Esophagus squamous epithelium (tissue), 5 donors: ENCODE measurements at regions not wholly inside any gene's neighbourhood (a gene's known extent, or its start where the extent isn't known, plus 50 kb on each side); places are given as distances from the start of the nearest gene placed in this dataset.

Experiments
- DNase-seq: peaks from one replicate; lab custom pipeline; 2025; lab: John Stamatoyannopoulos, UW
- H3K27ac ChIP-seq, 4 donors: fragments of 200-600 bp; sonication (generic); one replicate each; pipeline ENCODE4 v1.5.1; 2016 to 2019; ENCODE audit warnings: mild to moderate bottlenecking in 1 of 4
- H3K27me3 ChIP-seq, 4 donors: fragments of 200-600 bp; sonication (generic); 1 replicate in 3 of 4; 2 replicates in 1 of 4; pipeline versions ENCODE4 v1.5.1 to v1.6.0; 2017 to 2021; ENCODE audit warnings: antibody characterized with exemption in 1 of 4
- H3K36me3 ChIP-seq, 3 donors: fragments of 200-600 bp; sonication (generic); one replicate each; pipeline ENCODE4 v1.5.1; 2016 to 2019
- H3K4me1 ChIP-seq, 3 donors: fragments of 200-600 bp; sonication (generic); one replicate each; pipeline ENCODE4 v1.5.1; 2017 to 2019
- H3K4me3 ChIP-seq, 4 donors: fragments of 200-600 bp; sonication (generic); 1 replicate in 3 of 4; 2 replicates in 1 of 4; pipeline ENCODE4 v1.5.1; 2016 to 2019; ENCODE audit warnings: mild to moderate bottlenecking in 2 of 4, moderate library complexity in 1 of 4
- H3K9me3 ChIP-seq, 3 donors: fragments of 200-600 bp; sonication (generic); one replicate each; pipeline ENCODE4 v1.5.1; 2016 to 2019
- CTCF ChIP-seq, 6 experiments: fragments of 450-650 bp in 4 of 6; fragments of 200-600 bp in 2 of 6; sonication (generic) in 2 of 6; IDR thresholded peaks; one replicate each; pipeline ENCODE4 v1.5.1; 2016 to 2019; ENCODE audit warnings: antibody characterized with exemption in 6 of 6, mild to moderate bottlenecking in 4 of 6, moderate library complexity in 4 of 6
- POLR2A ChIP-seq, 4 donors: fragments of 450-650 bp; IDR thresholded peaks; one replicate each; pipeline ENCODE4 v1.6.1; 2017; ENCODE audit warnings: antibody characterized with exemption in 4 of 4, mild to moderate bottlenecking in 4 of 4, moderate library complexity in 3 of 4
- WGBS, 2 donors: methylation state at CpG; one replicate each; pipeline ENCODE4 v1.1.5; 2018; 5-methylcytosine and 5-hydroxymethylcytosine counted together
- intact Hi-C: fragments of 100-400 bp; cut with DNase I; formaldehyde crosslinking; loops from one replicate; pipeline ENCODE4 v1.15.0; 2022
- donor health status: DM: yes; HTN: yes; CAD: no.

- TF ChIP-seq POLR2A (IDR thresholded peaks at IDR 0.05) (no peak), CTCF (IDR thresholded peaks at IDR 0.05) (no peak)
- Histone ChIP-seq H3K27ac (no peak overlapping the region), H3K36me3 (no peaks in the 10 kb centered on the region), H3K27me3 (peaks cover 0 to 38% (median 0%) of the 10 kb centered on the region in 4 donors), H3K4me1 (peaks cover 1 to 38% (median 4%) of the 10 kb centered on the region in 3 donors), H3K4me3 (no peak overlapping the region), H3K9me3 (no peaks in the 10 kb centered on the region)
- DNase-seq: no peak
- intact Hi-C loops: no loop called here
- 70 to 74% methylated on average over 3 to 6 of the region's 7 CpGs for WGBS, 2 donors
Observed at GRCh38 chr2:120871881-120872620, 136.4 kb downstream of the GLI2 start.

- H3K27me3 ChIP-seq: peaks cover 0 to 18% (median 0%) of the 10 kb centered on the region in 4 donors
- H3K27ac ChIP-seq: no peak overlapping the region
- no peaks in the 10 kb centered on the region for H3K36me3 ChIP-seq
- H3K9me3 ChIP-seq: no peaks in the 10 kb centered on the region
- intact Hi-C loops: no loop called here
- peaks cover 0 to 25% (median 4%) of the 10 kb centered on the region in 3 donors for H3K4me1 ChIP-seq
- TF ChIP-seq CTCF (IDR thresholded peaks at IDR 0.05) (no peak), POLR2A (IDR thresholded peaks at IDR 0.05) (no peak)
- H3K4me3 ChIP-seq: no peak overlapping the region
- DNase-seq: no peak
- 74 to 77% methylated on average over 16 to 20 of the region's 27 CpGs for WGBS, 2 donors
Observed at GRCh38 chr2:120873958-120874887, 138.6 kb downstream of the GLI2 start.

GRCh38 chr2:120874888-120875275 is 139.2 kb downstream of the GLI2 start:
- no peaks in the 10 kb centered on the region for H3K36me3 ChIP-seq
- H3K27ac ChIP-seq: no peak overlapping the region
- peaks cover 0 to 25% (median 7%) of the 10 kb centered on the region in 3 donors for H3K4me1 ChIP-seq
- intact Hi-C loops: no loop called here
- H3K27me3 ChIP-seq: peaks cover 0 to 11% (median 0%) of the 10 kb centered on the region in 4 donors
- H3K9me3 ChIP-seq: no peaks in the 10 kb centered on the region
- TF ChIP-seq POLR2A (IDR thresholded peaks at IDR 0.05): no peak
- no peak for TF ChIP-seq CTCF (IDR thresholded peaks at IDR 0.05)
- 61 to 75% methylated on average over 2 to 3 of the region's 5 CpGs for WGBS, 2 donors
- H3K4me3 ChIP-seq: no peak overlapping the region
- no peak for DNase-seq

- Histone ChIP-seq H3K36me3 (no peaks in the 10 kb centered on the region), H3K9me3 (no peaks in the 10 kb centered on the region), H3K4me1 (peaks cover 0 to 24% (median 7%) of the 10 kb centered on the region in 3 donors), H3K27ac (no peak overlapping the region), H3K4me3 (no peak overlapping the region), H3K27me3 (peaks cover 0 to 8% (median 0%) of the 10 kb centered on the region in 4 donors)
- no peak for DNase-seq
- WGBS, 2 donors: 75 to 85% methylated on average over 11 of the region's 11 CpGs
- intact Hi-C loops: no loop called here
- no peak for TF ChIP-seq POLR2A (IDR thresholded peaks at IDR 0.05)
- no peak for TF ChIP-seq CTCF (IDR thresholded peaks at IDR 0.05)
Observed at GRCh38 chr2:120875431-120875830, 139.8 kb downstream of the GLI2 start.
